GM18508 (cell line): ENCODE measurements at regions not wholly inside any gene's neighbourhood (a gene's known extent, or its start where the extent isn't known, plus 50 kb on each side); places are given as distances from the start of the nearest gene placed in this dataset.
"Not testable (repeated sequence)": the region's sequence is repeated elsewhere in the genome, so short reads cannot be mapped to it uniquely, and the experiment has no call there.

ENCODE experiments used
- ATAC-seq: cut with Tn5 transposase; IDR thresholded peaks from one replicate; pipeline ENCODE4 v1.9.1; 2021; ENCODE audit warnings: moderate number of reproducible peaks; ENCODE audit not compliant: insufficient read depth, unreplicated experiment

DNA sequence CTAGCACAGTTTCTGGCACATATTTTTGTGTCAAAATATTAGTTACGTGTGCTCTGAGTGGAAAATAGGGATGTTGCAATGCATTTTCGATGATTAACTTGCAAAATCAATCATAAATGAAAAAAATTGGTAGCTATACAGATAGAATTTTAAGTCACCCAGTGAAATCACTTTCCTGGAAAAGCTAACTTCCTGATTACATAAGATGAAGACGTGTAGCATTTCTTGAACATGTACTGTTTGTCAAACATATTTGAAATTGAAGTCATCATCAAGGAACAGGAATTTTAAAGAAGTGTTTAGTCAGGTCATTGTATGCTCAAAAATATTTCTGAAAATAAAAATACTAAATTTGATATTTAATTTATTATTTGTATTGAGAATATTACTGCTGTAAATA is 977.7 kb downstream of the PLOD2 start:
- no peak for ATAC-seq

DNA sequence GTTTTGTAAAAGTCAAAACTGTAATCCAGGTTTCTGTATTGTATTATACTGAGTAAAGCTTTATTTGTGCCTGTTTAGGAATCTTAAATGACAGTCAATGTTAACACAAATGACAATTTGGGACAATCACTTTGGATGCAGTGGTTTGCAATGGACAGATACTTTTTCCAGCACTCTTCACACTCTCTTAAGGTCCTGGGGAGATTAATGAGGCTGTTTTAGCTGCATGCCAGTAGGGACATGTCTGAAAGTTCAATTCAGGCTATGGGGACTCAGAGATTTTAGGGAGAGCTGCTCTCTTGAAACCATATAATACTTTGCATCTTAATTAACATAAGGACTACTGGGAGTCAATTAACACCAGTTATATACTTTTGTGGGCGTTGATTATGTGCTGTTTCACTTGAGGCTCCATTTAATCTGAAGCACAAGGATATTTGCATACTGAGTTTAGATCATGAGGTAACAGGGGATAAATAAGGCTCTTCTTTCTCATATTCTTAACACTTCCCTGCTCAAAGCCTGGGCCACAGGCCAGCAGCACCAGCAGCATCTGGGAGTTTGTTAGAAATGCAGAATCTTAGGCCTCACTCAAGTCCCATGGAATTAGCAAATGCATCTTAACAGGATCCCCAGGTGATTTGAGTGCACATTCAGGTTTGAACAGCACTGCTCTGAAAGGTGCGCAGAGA is 972.8 kb downstream of the PLOD2 start:
- no peak for ATAC-seq

- no peak for ATAC-seq
Measured at GRCh38 chr3:145190138-145190537, 970.8 kb downstream of the PLOD2 start.

DNA sequence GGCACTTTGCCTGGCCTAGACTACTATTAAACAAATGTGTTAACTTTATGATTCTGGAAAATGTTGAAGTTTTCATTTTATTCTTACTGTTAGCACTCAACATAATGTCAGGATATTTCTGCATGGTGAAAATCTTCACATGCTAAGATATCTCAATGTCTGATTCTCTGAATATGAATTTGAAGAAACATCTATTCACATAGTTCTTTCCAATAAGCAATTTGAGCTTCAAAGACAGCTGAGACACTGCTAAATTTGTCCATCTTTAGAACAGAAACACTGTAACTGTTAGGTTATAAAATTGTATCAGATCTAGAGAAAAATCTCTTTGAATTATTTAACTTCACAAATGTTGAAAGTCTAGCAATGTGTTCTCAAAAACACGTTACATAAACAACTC is 970.2 kb downstream of the PLOD2 start:
- no peak for ATAC-seq

GRCh38 chr3:145191543-145191942 is 969.4 kb downstream of the PLOD2 start:
- no peak for ATAC-seq

DNA sequence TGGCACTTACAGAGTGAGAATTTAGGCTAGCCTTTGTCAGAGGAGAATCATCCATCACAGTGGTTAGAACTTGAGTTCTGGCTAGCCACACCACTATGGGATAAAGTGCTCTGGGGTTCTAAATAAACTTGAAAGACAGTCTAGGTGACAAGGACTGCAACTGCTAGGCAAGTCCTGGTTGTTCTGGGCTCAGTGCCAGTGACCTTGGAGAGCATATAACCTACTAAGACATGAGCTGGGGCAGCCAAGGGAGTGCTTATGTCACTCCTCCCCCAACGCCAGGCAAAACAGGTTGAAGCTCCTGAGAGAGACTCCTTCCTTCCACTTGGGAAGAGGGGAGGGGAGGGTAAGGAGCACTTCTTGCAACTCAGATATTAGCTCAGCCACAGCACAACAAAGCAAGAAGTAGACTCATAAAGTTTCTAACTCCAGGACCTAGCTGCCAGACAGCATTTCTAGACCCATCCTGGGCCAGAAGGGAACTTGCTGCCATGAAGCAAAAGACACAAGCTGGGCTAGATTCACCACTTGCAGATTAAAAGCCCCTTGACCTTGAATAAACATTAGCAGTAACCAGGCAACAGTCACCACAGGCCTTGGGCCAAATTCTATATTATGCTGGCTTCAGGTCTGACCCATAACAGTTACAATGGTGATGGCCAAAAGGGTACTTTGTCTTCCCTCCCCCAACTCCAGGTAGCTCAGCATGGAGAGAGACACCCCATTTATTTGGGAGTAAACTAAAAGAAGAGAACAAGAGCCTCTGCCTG is 963.7 kb downstream of the PLOD2 start:
- ATAC-seq, result no peak

DNA sequence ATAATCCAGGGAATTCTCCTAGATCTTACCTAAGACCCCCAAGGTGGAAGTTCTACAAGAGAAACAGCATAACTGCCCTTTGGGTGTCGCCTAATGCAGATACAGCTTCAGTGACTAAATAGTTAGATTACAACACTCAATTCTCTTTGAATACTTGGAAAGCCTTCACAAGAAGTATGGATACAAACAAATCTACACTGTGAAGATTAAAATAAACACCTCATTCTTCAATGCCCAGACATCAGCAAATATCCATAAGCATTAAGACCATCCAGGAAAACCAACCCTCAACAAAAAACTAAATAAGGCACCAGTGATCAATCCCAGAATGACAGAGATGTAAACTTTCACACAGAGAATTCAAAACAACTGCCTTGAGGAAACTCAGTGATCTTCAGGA is 963.2 kb downstream of the PLOD2 start:
- ATAC-seq, result no peak

GRCh38 chr3:145209561-145209960 is 951.4 kb downstream of the PLOD2 start:
- no peak for ATAC-seq

- no peak for ATAC-seq
Measured at GRCh38 chr3:145219355-145220235, 941.4 kb downstream of the PLOD2 start.

DNA sequence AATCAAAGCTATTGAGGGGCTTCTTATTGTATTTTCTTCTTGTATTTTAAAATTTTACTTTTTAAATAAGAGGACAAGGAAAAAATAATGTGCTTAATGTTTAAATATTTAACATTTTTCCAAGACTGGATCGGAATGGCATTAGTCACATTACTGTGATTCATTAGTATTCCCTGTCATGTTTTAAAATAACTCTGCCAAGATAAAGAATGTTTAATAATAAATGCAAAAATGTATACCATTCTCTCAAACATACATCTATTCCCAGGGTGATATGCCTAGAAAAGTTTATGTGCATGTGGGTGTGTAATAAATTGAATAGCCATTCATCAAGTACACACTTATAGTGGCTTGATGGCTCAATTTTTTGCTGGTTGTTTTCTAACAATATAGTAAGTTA is 936.1 kb downstream of the PLOD2 start:
- no peak for ATAC-seq

GRCh38 chr3:145243875-145244274 is 917.1 kb downstream of the PLOD2 start:
- ATAC-seq, result no peak

GRCh38 chr3:145244327-145244726 is 916.7 kb downstream of the PLOD2 start:
- ATAC-seq, result no peak

GRCh38 chr3:145246291-145246690 is 914.7 kb downstream of the PLOD2 start:
- no peak for ATAC-seq

GRCh38 chr3:145248928-145249327 is 912.1 kb downstream of the PLOD2 start:
- ATAC-seq, result no peak

DNA sequence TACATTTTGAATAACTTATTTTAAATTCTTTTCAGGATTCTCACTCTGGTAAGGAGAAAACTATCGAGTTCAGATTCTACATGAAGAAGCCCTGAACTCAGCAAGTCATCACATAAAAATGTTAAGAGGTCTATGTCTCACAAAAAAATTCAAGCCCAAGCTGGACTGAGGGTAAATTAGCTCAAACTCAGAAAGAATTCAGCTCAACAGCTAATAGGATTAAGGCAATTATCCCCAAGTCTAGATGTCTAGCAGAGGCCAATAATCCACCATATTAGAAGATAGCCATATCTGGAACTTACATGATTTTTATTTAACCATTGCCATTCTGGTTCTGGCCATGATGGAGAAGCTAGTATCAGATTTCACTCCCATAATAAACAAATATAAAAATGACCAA is 909.7 kb downstream of the PLOD2 start:
- no peak for ATAC-seq

DNA sequence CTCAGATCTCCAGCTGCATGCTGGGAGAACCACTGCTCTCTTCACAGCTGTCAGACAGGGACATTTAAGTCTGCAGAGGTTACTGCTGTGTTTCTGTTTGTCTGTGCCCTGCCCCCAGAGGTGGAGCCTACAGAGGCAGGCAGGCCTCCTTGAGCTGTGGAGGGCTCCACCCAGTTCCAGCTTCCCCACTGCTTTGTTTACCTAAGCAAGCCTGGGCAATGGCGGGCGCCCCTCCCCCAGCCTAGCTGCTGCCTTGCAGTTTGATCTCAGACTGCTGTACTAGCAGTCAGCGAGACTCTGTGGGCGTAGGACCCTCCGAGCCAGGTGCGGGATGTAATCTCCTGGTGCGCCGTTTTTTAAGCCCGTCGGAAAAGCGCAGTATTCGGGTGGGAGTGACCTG is 903.0 kb downstream of the PLOD2 start:
- not testable (repeated sequence) for ATAC-seq

DNA sequence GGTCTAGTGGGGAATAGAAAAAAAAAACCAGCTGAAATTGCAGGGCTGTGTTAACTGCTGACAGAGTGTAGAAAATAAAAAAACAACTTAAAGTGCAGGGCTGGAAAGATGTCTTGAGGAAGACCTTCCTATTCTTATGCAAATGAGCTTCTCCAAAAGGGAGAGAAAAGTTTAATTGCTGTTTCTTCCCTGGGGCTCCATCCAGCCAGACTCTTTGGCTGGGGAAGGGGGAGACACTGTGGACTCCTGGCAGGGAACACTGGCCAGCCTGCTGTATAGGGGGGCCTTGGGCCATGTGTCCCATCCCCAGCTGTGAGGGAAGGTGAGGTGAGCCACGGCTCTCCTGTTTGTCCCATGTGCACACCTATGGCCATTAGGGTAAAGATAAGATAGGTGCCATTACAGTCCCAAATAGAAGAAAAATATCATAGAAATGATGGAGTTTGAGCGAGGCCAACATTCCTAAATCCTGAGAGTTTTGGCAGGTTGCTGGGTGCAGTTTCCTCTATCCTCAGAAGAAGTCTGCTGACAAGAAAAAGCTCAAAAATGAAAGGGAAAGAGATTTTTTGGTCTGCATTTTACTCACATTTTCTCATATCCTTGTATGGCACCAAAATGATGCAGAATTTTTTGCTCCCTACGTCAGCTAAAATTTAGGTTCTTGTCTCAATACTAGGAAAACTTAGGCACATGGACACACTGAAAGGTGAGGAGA is 901.7 kb downstream of the PLOD2 start:
- no peak for ATAC-seq

DNA sequence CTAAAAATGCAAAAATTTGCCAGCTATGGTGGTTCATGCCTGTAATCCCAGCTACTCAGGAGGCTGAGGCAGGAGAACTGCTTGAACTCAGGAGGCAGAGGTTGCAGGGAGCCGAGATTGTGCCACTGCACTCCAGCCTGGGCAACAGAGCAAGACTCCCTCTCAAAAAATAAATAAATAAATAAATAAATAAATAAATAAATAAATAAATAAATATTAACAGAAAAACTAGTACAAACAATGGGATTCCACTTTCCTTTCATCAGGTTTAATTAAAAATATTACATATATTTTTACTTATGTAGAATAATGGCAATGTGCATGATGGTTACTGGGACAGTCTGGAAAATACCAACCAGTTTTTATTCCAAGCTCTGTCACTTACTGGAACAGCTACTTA is 897.5 kb downstream of the PLOD2 start:
- not testable (repeated sequence) for ATAC-seq

DNA sequence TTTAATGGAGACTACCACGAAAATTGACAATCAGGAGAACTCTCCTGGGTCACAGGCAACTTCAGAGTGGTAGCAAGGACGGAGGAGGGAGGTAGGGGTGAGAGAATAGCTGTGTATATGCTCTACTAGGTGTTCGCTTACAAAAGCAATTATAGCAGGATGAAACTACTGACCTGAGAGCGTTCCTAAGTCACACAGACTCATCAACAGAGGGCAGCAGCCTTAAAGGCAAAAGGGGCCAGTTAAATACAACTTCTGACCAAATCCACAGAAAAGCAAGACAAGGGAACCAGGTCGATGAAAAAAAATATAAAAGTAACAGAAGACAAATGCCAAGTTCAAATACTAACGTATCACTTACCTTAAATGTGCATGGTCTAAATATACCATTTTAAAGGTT is 894.6 kb downstream of the PLOD2 start:
- ATAC-seq, result no peak

DNA sequence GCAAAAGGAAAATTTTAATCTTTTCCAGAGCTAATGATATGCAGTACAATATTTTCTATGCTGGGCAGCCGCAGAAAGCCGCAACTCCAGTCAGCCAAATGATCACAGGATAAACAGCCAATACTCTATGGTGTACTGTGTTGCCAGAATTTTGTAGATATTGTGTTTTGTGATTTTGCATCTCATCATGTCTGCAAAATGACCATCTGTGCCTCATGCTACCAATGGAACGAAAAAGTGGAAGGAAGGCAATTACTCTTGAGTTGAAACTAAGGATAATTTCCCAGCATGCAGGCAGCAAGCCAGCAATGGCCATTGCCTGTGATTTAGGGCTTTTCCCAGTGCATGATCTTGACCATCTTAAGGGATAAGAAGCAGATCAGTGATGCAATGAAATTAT is 891.9 kb downstream of the PLOD2 start:
- ATAC-seq, result no peak
